ENCODE measurements at regions not wholly inside any gene's neighbourhood (a gene's known extent, or its start where the extent isn't known, plus 50 kb on each side); places are given as distances from the start of the nearest gene placed in this dataset.

- TF ChIP-seq, protein P1, sequence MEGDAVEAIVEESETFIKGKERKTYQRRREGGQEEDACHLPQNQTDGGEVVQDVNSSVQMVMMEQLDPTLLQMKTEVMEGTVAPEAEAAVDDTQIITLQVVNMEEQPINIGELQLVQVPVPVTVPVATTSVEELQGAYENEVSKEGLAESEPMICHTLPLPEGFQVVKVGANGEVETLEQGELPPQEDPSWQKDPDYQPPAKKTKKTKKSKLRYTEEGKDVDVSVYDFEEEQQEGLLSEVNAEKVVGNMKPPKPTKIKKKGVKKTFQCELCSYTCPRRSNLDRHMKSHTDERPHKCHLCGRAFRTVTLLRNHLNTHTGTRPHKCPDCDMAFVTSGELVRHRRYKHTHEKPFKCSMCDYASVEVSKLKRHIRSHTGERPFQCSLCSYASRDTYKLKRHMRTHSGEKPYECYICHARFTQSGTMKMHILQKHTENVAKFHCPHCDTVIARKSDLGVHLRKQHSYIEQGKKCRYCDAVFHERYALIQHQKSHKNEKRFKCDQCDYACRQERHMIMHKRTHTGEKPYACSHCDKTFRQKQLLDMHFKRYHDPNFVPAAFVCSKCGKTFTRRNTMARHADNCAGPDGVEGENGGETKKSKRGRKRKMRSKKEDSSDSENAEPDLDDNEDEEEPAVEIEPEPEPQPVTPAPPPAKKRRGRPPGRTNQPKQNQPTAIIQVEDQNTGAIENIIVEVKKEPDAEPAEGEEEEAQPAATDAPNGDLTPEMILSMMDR (conservative IDR thresholded peaks at IDR 0.05; ENCODE audit: low read depth, low read length), result no peak
- no peak overlapping the region for H3K4me3 ChIP-seq (ENCODE audit: low read depth, low read length)
- no peak for DNase-seq (ENCODE audit: low read depth)
Observed at GRCh38 chr5:104071887-104072286, 509.3 kb upstream of the NUDT12 start.

- TF ChIP-seq, protein P1 (conservative IDR thresholded peaks at IDR 0.05; ENCODE audit: low read depth, low read length), result peak; percentile 2
- no peak overlapping the region for H3K4me3 ChIP-seq (ENCODE audit: low read depth, low read length)
- DNase-seq (ENCODE audit: low read depth), result peak; percentile 9
Observed at GRCh38 chr5:104062621-104063377, 500.2 kb upstream of the NUDT12 start.

- no peak for DNase-seq (ENCODE audit: low read depth)
- no peak overlapping the region for H3K4me3 ChIP-seq (ENCODE audit: low read depth, low read length)
- TF ChIP-seq, protein P1 (conservative IDR thresholded peaks at IDR 0.05; ENCODE audit: low read depth, low read length), result no peak
Observed at GRCh38 chr5:104061707-104062106, 499.1 kb upstream of the NUDT12 start.

DNA sequence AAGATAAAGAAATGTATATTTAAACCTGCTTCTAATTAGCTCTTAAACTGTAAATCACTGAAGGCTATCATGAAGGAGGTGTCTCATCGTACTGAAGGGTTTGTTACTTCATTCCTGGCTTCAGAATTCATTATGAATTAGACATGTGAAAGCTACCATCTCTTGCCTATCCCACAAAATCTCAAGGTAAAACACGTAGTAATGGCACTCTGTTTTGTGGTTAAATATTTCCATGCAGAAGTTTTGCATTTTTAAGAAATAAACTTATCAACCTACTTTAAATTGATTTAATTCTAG is 490.7 kb upstream of the NUDT12 start:
- H3K4me3 ChIP-seq (ENCODE audit: low read depth, low read length), result no peak overlapping the region
- DNase-seq (ENCODE audit: low read depth), result no peak
- TF ChIP-seq, protein P1 (conservative IDR thresholded peaks at IDR 0.05; ENCODE audit: low read depth, low read length), result no peak

- TF ChIP-seq, protein P1 (conservative IDR thresholded peaks at IDR 0.05; ENCODE audit: low read depth, low read length), result no peak
- DNase-seq (ENCODE audit: low read depth), result no peak
- H3K4me3 ChIP-seq (ENCODE audit: low read depth, low read length), result no peak overlapping the region
Observed at GRCh38 chr5:104052558-104053352, 490.2 kb upstream of the NUDT12 start.

- TF ChIP-seq, protein P1 (conservative IDR thresholded peaks at IDR 0.05; ENCODE audit: low read depth, low read length), result no peak
- H3K4me3 ChIP-seq (ENCODE audit: low read depth, low read length), result no peak overlapping the region
- no peak for DNase-seq (ENCODE audit: low read depth)
Observed at GRCh38 chr5:104050436-104050835, 487.8 kb upstream of the NUDT12 start.

All from choroid plexus epithelial cell (primary cell).